Ascending aorta (tissue), 2 donors: ENCODE measurements at regions not wholly inside any gene's neighbourhood (a gene's known extent, or its start where the extent isn't known, plus 50 kb on each side); places are given as distances from the start of the nearest gene placed in this dataset.

ENCODE experiments used
- DNase-seq, 2 donors: peaks; one replicate each; pipeline ENCODE4 v3.0.0-alpha.2; 2019; ENCODE audit warnings: low spot score in 2 of 2
- H3K27ac ChIP-seq, 2 donors: fragments of 200-600 bp; sonication (generic); one replicate each; pipeline ENCODE4 v1.5.1; 2016 to 2017; ENCODE audit warnings: mild to moderate bottlenecking in 1 of 2
- H3K27me3 ChIP-seq: fragments of 200-600 bp; sonication (generic); one replicate; pipeline ENCODE4 v1.5.1; 2017
- H3K36me3 ChIP-seq, 2 donors: fragments of 200-600 bp; sonication (generic); one replicate each; pipeline ENCODE4 v1.5.1; 2016
- H3K4me1 ChIP-seq, 2 donors: fragments of 200-600 bp; sonication (generic); one replicate each; pipeline ENCODE4 v1.5.1; 2016 to 2017; ENCODE audit warnings: mild to moderate bottlenecking in 1 of 2
- H3K4me3 ChIP-seq, 2 donors: fragments of 200-600 bp; sonication (generic); one replicate each; pipeline ENCODE4 v1.5.1; 2016 to 2017; ENCODE audit warnings: mild to moderate bottlenecking in 1 of 2
- H3K9me3 ChIP-seq, 2 donors: fragments of 200-600 bp; sonication (generic); one replicate each; pipeline ENCODE4 v1.5.1; 2016
- intact Hi-C: fragments of 100-400 bp; cut with DNase I; formaldehyde crosslinking; loops from one replicate; pipeline ENCODE4 v1.15.1; 2023
- TF ChIP-seq, protein P1 (sequence below), 3 experiments: fragments of 200-600 bp in 2 of 3; fragments of 450-650 bp in 1 of 3; sonication (generic) in 2 of 3; IDR thresholded peaks; one replicate each; pipeline ENCODE4 v1.5.1; 2016 to 2019; ENCODE audit warnings: antibody characterized with exemption in 3 of 3, mild to moderate bottlenecking in 1 of 3, moderate library complexity in 1 of 3

DNA sequence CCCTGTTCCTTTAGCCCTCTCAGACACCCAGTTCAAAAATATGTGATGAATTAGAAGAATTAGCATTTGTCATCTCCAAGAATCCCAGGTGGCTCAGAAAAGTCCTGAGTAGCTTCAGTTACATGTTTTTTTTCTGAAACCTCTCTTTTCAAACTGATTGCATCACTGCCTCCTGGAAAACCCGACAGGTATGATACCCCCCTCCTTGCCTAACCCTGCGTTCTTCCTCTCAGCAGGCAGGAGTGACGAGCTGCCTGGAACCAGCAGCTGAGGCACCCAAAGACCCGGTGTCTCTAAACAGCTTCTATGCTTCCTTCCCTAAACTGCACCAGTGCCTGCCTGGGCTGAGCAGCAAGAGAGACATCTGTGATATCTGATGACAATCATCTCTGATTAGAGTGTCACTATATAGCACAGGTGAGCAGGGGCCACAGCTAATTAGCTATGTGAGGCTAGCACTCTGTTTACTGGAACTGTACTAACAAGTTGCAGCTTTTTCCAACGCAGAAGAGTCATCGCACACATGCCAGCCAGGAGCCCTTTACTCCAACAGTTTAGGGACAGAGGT lies 376.4 kb upstream of the ATP5MC3 start:
- Histone ChIP-seq H3K27ac (no peak overlapping the region), H3K36me3 (no peaks in the 10 kb centered on the region), H3K4me3 (no peak overlapping the region), H3K9me3 (no peaks in the 10 kb centered on the region), H3K4me1 (no peaks in the 10 kb centered on the region), H3K27me3 (no peaks in the 10 kb centered on the region)
- DNase-seq, result no peak
- intact Hi-C loops, result no loop called here
- TF ChIP-seq, protein P1, sequence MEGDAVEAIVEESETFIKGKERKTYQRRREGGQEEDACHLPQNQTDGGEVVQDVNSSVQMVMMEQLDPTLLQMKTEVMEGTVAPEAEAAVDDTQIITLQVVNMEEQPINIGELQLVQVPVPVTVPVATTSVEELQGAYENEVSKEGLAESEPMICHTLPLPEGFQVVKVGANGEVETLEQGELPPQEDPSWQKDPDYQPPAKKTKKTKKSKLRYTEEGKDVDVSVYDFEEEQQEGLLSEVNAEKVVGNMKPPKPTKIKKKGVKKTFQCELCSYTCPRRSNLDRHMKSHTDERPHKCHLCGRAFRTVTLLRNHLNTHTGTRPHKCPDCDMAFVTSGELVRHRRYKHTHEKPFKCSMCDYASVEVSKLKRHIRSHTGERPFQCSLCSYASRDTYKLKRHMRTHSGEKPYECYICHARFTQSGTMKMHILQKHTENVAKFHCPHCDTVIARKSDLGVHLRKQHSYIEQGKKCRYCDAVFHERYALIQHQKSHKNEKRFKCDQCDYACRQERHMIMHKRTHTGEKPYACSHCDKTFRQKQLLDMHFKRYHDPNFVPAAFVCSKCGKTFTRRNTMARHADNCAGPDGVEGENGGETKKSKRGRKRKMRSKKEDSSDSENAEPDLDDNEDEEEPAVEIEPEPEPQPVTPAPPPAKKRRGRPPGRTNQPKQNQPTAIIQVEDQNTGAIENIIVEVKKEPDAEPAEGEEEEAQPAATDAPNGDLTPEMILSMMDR (IDR thresholded peaks at IDR 0.05), result no peak

DNA sequence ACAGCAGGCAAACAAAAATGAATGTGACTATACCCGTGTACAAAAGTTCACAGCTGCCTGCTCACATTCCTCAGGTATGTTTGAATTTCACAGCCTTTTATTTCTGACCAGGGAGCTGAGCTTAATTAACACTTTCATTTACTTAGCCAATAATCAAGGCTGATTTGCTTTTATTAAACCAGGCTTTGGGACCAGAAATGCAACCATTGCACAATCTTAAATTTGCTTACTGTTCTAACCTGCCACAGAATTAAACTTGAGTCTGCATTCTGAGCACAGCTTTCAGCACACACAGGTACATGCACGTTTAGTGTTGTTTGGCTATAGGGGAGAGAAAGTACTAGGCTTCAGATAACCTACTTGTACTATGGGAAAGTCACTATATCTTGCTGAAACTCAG lies 372.4 kb upstream of the ATP5MC3 start:
- Histone ChIP-seq H3K27ac (no peak overlapping the region), H3K9me3 (no peaks in the 10 kb centered on the region), H3K27me3 (no peaks in the 10 kb centered on the region), H3K4me1 (no peaks in the 10 kb centered on the region), H3K4me3 (no peak overlapping the region), H3K36me3 (no peaks in the 10 kb centered on the region)
- intact Hi-C loops, result no loop called here
- no peak for DNase-seq
- TF ChIP-seq, protein P1 (IDR thresholded peaks at IDR 0.05), result no peak

DNA sequence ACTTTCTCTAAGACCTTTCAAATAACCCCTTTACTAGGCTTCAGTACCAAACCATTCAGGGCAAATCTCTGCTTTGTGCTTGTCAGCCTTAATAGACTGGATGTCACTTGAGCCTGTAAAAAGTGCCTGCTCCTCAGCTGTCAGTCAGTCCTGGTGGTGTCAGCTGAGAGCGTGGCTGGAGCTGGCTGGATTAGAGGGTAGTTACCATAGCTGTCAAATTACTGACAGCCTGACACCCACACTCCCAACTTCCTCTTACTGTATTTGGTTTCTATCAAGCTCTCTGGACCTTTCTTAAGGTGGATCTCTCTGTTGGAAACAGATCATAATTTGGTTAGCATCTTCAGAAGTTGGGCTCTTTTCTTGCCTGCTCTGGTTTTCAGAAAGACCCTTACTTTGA lies 371.4 kb upstream of the ATP5MC3 start:
- no peaks in the 10 kb centered on the region for H3K27me3 ChIP-seq
- no peak overlapping the region for H3K4me3 ChIP-seq
- no peaks in the 10 kb centered on the region for H3K36me3 ChIP-seq
- H3K9me3 ChIP-seq, result no peaks in the 10 kb centered on the region
- TF ChIP-seq, protein P1 (IDR thresholded peaks at IDR 0.05), result no peak
- intact Hi-C loops, result no loop called here
- no peak overlapping the region for H3K27ac ChIP-seq
- H3K4me1 ChIP-seq, result no peaks in the 10 kb centered on the region
- no peak for DNase-seq

DNA sequence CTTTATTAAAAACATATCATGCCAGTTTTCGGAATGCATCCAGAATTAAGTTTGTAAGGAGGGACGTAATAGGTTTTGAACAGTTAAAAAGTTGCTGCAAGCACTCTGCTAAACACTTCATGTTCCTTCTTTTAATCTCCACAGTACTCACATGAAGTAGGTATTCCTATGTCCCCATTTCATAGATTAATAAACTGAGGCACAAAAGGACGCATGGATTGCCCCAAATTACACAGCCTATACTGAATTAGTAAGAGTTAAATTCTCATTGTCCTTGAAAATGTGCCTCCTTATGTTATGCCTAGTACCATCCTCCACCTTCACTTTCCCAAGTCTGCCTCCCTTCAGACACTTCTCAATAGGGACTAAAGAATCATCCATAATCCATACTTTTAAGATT lies 358.9 kb upstream of the ATP5MC3 start:
- Histone ChIP-seq H3K9me3 (no peaks in the 10 kb centered on the region), H3K4me3 (no peak overlapping the region), H3K4me1 (no peaks in the 10 kb centered on the region), H3K27me3 (no peaks in the 10 kb centered on the region), H3K27ac (no peak overlapping the region), H3K36me3 (no peaks in the 10 kb centered on the region)
- TF ChIP-seq, protein P1 (IDR thresholded peaks at IDR 0.05), result no peak
- DNase-seq, result no peak
- intact Hi-C loops, result no loop called here

DNA sequence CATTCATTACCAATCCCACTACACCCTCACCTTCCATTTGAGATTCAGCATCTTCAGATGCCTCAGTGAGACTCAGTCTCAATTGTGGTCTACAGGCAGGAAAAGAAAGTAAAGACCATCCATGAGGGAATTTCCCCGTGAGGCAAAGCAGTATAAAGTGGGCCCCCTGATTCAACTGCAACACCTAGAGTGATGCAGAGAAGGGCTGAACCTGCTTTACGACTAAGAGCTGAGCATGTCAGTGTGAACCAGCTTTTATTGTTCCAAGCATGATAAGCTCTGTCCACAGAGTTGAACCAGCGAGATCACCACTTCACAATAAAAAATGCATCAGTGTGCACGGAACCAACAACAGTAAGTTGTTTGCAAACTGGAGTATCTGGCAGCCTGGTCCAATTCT lies 357.6 kb upstream of the ATP5MC3 start:
- intact Hi-C loops, result no loop called here
- Histone ChIP-seq H3K9me3 (no peaks in the 10 kb centered on the region), H3K27me3 (no peaks in the 10 kb centered on the region), H3K4me3 (no peak overlapping the region), H3K4me1 (no peaks in the 10 kb centered on the region), H3K36me3 (no peaks in the 10 kb centered on the region), H3K27ac (no peak overlapping the region)
- TF ChIP-seq, protein P1 (IDR thresholded peaks at IDR 0.05), result no peak
- DNase-seq, result no peak

DNA sequence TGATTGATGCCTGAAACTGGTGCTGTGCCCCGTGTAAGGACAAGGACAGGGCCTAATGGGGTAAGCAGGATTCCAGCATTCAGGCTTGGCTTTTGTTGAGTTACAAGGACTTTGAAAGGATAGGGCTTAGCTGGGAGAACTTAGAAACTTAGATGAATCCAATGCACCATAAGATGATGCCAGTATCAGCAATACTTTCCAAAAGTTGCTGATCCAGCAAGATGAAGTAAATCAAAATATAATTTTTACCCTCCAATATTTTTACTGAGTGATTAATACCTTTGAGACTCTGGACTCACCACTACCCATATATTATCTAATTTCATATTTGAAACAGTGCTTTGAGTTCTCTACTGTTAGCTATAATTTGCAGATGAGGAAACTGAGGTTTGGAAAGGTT lies 354.5 kb upstream of the ATP5MC3 start:
- Histone ChIP-seq H3K4me1 (no peaks in the 10 kb centered on the region), H3K4me3 (no peak overlapping the region), H3K27me3 (no peaks in the 10 kb centered on the region), H3K27ac (no peak overlapping the region), H3K9me3 (no peaks in the 10 kb centered on the region), H3K36me3 (no peaks in the 10 kb centered on the region)
- intact Hi-C loops, result no loop called here
- DNase-seq, result no peak
- TF ChIP-seq, protein P1 (IDR thresholded peaks at IDR 0.05), result no peak
